Spleen (tissue), 7 donors: ENCODE measurements at regions not wholly inside any gene's neighbourhood (a gene's known extent, or its start where the extent isn't known, plus 50 kb on each side); places are given as distances from the start of the nearest gene placed in this dataset.

Source experiments
- POLR2A ChIP-seq, 3 donors: fragments of 450-650 bp; IDR thresholded peaks; one replicate each; pipeline ENCODE4 v1.5.1; 2017; ENCODE audit warnings: antibody characterized with exemption in 3 of 3, mild to moderate bottlenecking in 1 of 3
- TF ChIP-seq, protein P1 (sequence below), 11 experiments: fragments of 200-600 bp in 7 of 11; fragments of 450-650 bp in 4 of 11; sonication (generic) in 4 of 11; IDR thresholded peaks in 8 of 11; conservative IDR thresholded peaks in 3 of 11; 1 replicate in 7 of 11; 2 replicates in 4 of 11; pipeline versions ENCODE4 v1.4.0 to v1.8.0; 2016 to 2021; ENCODE audit warnings: antibody characterized with exemption in 11 of 11, inconsistent platforms in 4 of 11, mild to moderate bottlenecking in 1 of 11
- donor health status: DM: no; HTN: no; CAD: no; lungs with moderate emphysema.
- donor health status: DM: no; HTN: no; CAD: no.
- donor health status: DM: no; HTN: no; CAD: no.

- no peak for TF ChIP-seq POLR2A (IDR thresholded peaks at IDR 0.05)
- TF ChIP-seq, protein P1, sequence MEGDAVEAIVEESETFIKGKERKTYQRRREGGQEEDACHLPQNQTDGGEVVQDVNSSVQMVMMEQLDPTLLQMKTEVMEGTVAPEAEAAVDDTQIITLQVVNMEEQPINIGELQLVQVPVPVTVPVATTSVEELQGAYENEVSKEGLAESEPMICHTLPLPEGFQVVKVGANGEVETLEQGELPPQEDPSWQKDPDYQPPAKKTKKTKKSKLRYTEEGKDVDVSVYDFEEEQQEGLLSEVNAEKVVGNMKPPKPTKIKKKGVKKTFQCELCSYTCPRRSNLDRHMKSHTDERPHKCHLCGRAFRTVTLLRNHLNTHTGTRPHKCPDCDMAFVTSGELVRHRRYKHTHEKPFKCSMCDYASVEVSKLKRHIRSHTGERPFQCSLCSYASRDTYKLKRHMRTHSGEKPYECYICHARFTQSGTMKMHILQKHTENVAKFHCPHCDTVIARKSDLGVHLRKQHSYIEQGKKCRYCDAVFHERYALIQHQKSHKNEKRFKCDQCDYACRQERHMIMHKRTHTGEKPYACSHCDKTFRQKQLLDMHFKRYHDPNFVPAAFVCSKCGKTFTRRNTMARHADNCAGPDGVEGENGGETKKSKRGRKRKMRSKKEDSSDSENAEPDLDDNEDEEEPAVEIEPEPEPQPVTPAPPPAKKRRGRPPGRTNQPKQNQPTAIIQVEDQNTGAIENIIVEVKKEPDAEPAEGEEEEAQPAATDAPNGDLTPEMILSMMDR (IDR thresholded peaks at IDR 0.05 in 8 of 11, conservative IDR thresholded peaks at IDR 0.05 in 3 of 11), result no peak
Measured at GRCh38 chr6:141260627-141261015, 872.1 kb upstream of the GJE1 start.
